ENCODE measurements at regions not wholly inside any gene's neighbourhood (a gene's known extent, or its start where the extent isn't known, plus 50 kb on each side); places are given as distances from the start of the nearest gene placed in this dataset.
A peak's percentile ranks its signal among the peaks of the same experiment; 100 is the strongest.

- H3K9ac ChIP-seq (ENCODE audit: low read depth, low read length): no peak overlapping the region
- H3K27me3 ChIP-seq (ENCODE audit: control insufficient read depth, insufficient read depth, low read length): no peaks in the 10 kb centered on the region
- no peak overlapping the region for H3K4me3 ChIP-seq (ENCODE audit: low read length)
- H3K36me3 ChIP-seq (ENCODE audit: insufficient read depth, low read length): no peaks in the 10 kb centered on the region
- peaks cover 8% of the 10 kb centered on the region for H3K4me1 ChIP-seq (ENCODE audit: control insufficient read depth, insufficient read depth, low read length)
- no peak overlapping the region for H3K4me2 ChIP-seq (ENCODE audit: low read length)
- no peaks in the 10 kb centered on the region for H3K9me3 ChIP-seq (replicated peaks; ENCODE audit: low read length)
These were observed 108.4 kb upstream of the NOCT start for GRCh38 chr4:138907174-138907573.

GRCh38 chr4:138904793-138905192, 110.8 kb upstream of the NOCT start:
- Histone ChIP-seq H3K4me3 (ENCODE audit: low read length) (no peak overlapping the region), H3K27me3 (ENCODE audit: control insufficient read depth, insufficient read depth, low read length) (no peaks in the 10 kb centered on the region), H3K9ac (ENCODE audit: low read depth, low read length) (no peak overlapping the region), H3K36me3 (ENCODE audit: insufficient read depth, low read length) (no peaks in the 10 kb centered on the region), H3K9me3 (replicated peaks; ENCODE audit: low read length) (no peaks in the 10 kb centered on the region), H3K4me2 (ENCODE audit: low read length) (no peak overlapping the region), H3K4me1 (ENCODE audit: control insufficient read depth, insufficient read depth, low read length) (no peaks in the 10 kb centered on the region)

GRCh38 chr4:138903185-138903584, 112.4 kb upstream of the NOCT start:
- no peak overlapping the region for H3K4me2 ChIP-seq (ENCODE audit: low read length)
- no peaks in the 10 kb centered on the region for H3K9me3 ChIP-seq (replicated peaks; ENCODE audit: low read length)
- no peaks in the 10 kb centered on the region for H3K27me3 ChIP-seq (ENCODE audit: control insufficient read depth, insufficient read depth, low read length)
- no peak overlapping the region for H3K9ac ChIP-seq (ENCODE audit: low read depth, low read length)
- peaks cover 4% of the 10 kb centered on the region for H3K4me1 ChIP-seq (ENCODE audit: control insufficient read depth, insufficient read depth, low read length)
- H3K36me3 ChIP-seq (ENCODE audit: insufficient read depth, low read length): no peaks in the 10 kb centered on the region
- no peak overlapping the region for H3K4me3 ChIP-seq (ENCODE audit: low read length)

GRCh38 chr4:138902705-138903104, 112.9 kb upstream of the NOCT start:
- H3K4me3 ChIP-seq (ENCODE audit: low read length): no peak overlapping the region
- no peaks in the 10 kb centered on the region for H3K9me3 ChIP-seq (replicated peaks; ENCODE audit: low read length)
- H3K9ac ChIP-seq (ENCODE audit: low read depth, low read length): no peak overlapping the region
- no peak overlapping the region for H3K4me2 ChIP-seq (ENCODE audit: low read length)
- no peaks in the 10 kb centered on the region for H3K27me3 ChIP-seq (ENCODE audit: control insufficient read depth, insufficient read depth, low read length)
- H3K36me3 ChIP-seq (ENCODE audit: insufficient read depth, low read length): no peaks in the 10 kb centered on the region
- peaks cover 9% of the 10 kb centered on the region for H3K4me1 ChIP-seq (ENCODE audit: control insufficient read depth, insufficient read depth, low read length)

GRCh38 chr4:138901177-138901576, 114.4 kb upstream of the NOCT start:
- no peak overlapping the region for H3K4me2 ChIP-seq (ENCODE audit: low read length)
- no peaks in the 10 kb centered on the region for H3K36me3 ChIP-seq (ENCODE audit: insufficient read depth, low read length)
- no peak overlapping the region for H3K4me3 ChIP-seq (ENCODE audit: low read length)
- peaks cover 12% of the 10 kb centered on the region for H3K4me1 ChIP-seq (ENCODE audit: control insufficient read depth, insufficient read depth, low read length)
- no peaks in the 10 kb centered on the region for H3K27me3 ChIP-seq (ENCODE audit: control insufficient read depth, insufficient read depth, low read length)
- no peaks in the 10 kb centered on the region for H3K9me3 ChIP-seq (replicated peaks; ENCODE audit: low read length)
- no peak overlapping the region for H3K9ac ChIP-seq (ENCODE audit: low read depth, low read length)

- H3K36me3 ChIP-seq (ENCODE audit: insufficient read depth, low read length): no peaks in the 10 kb centered on the region
- no peaks in the 10 kb centered on the region for H3K9me3 ChIP-seq (replicated peaks; ENCODE audit: low read length)
- peaks cover 12% of the 10 kb centered on the region for H3K4me1 ChIP-seq (ENCODE audit: control insufficient read depth, insufficient read depth, low read length)
- H3K27me3 ChIP-seq (ENCODE audit: control insufficient read depth, insufficient read depth, low read length): no peaks in the 10 kb centered on the region
- H3K4me3 ChIP-seq (ENCODE audit: low read length): no peak overlapping the region
- no peak overlapping the region for H3K9ac ChIP-seq (ENCODE audit: low read depth, low read length)
- H3K4me2 ChIP-seq (ENCODE audit: low read length): no peak overlapping the region
These were observed 115.6 kb upstream of the NOCT start for GRCh38 chr4:138899999-138900398.

GRCh38 chr4:138898282-138898681, 117.3 kb upstream of the NOCT start:
- Histone ChIP-seq H3K27me3 (ENCODE audit: control insufficient read depth, insufficient read depth, low read length) (no peaks in the 10 kb centered on the region), H3K4me1 (ENCODE audit: control insufficient read depth, insufficient read depth, low read length) (peaks cover 12% of the 10 kb centered on the region), H3K9me3 (replicated peaks; ENCODE audit: low read length) (no peaks in the 10 kb centered on the region), H3K4me3 (ENCODE audit: low read length) (peak overlapping the region; percentile 9), H3K4me2 (ENCODE audit: low read length) (peak overlapping the region; percentile 58), H3K36me3 (ENCODE audit: insufficient read depth, low read length) (no peaks in the 10 kb centered on the region), H3K9ac (ENCODE audit: low read depth, low read length) (no peak overlapping the region)

- H3K9ac ChIP-seq (ENCODE audit: low read depth, low read length): no peak overlapping the region
- peak overlapping the region; percentile 58 for H3K4me2 ChIP-seq (ENCODE audit: low read length)
- H3K27me3 ChIP-seq (ENCODE audit: control insufficient read depth, insufficient read depth, low read length): no peaks in the 10 kb centered on the region
- H3K36me3 ChIP-seq (ENCODE audit: insufficient read depth, low read length): no peaks in the 10 kb centered on the region
- H3K9me3 ChIP-seq (replicated peaks; ENCODE audit: low read length): no peaks in the 10 kb centered on the region
- peaks cover 16% of the 10 kb centered on the region for H3K4me1 ChIP-seq (ENCODE audit: control insufficient read depth, insufficient read depth, low read length)
- H3K4me3 ChIP-seq (ENCODE audit: low read length): no peak overlapping the region
These were observed 117.8 kb upstream of the NOCT start for GRCh38 chr4:138897811-138898226.

GRCh38 chr4:138894709-138895108, 120.9 kb upstream of the NOCT start:
- Histone ChIP-seq H3K9ac (ENCODE audit: low read depth, low read length) (no peak overlapping the region), H3K27me3 (ENCODE audit: control insufficient read depth, insufficient read depth, low read length) (no peaks in the 10 kb centered on the region), H3K4me2 (ENCODE audit: low read length) (no peak overlapping the region), H3K4me1 (ENCODE audit: control insufficient read depth, insufficient read depth, low read length) (peaks cover 36% of the 10 kb centered on the region), H3K9me3 (replicated peaks; ENCODE audit: low read length) (no peaks in the 10 kb centered on the region), H3K36me3 (ENCODE audit: insufficient read depth, low read length) (no peaks in the 10 kb centered on the region), H3K4me3 (ENCODE audit: low read length) (no peak overlapping the region)

GRCh38 chr4:138894011-138894410, 121.6 kb upstream of the NOCT start:
- H3K4me1 ChIP-seq (ENCODE audit: control insufficient read depth, insufficient read depth, low read length): peaks cover 36% of the 10 kb centered on the region
- H3K4me3 ChIP-seq (ENCODE audit: low read length): no peak overlapping the region
- no peaks in the 10 kb centered on the region for H3K27me3 ChIP-seq (ENCODE audit: control insufficient read depth, insufficient read depth, low read length)
- H3K9me3 ChIP-seq (replicated peaks; ENCODE audit: low read length): no peaks in the 10 kb centered on the region
- no peak overlapping the region for H3K9ac ChIP-seq (ENCODE audit: low read depth, low read length)
- H3K36me3 ChIP-seq (ENCODE audit: insufficient read depth, low read length): no peaks in the 10 kb centered on the region
- H3K4me2 ChIP-seq (ENCODE audit: low read length): no peak overlapping the region

GRCh38 chr4:138892483-138893407, 122.8 kb upstream of the NOCT start:
- Histone ChIP-seq H3K9me3 (replicated peaks; ENCODE audit: low read length) (no peaks in the 10 kb centered on the region), H3K4me2 (ENCODE audit: low read length) (peak overlapping the region; percentile 53), H3K4me3 (ENCODE audit: low read length) (peak overlapping the region; percentile 41), H3K9ac (ENCODE audit: low read depth, low read length) (no peak overlapping the region), H3K4me1 (ENCODE audit: control insufficient read depth, insufficient read depth, low read length) (peaks cover 27% of the 10 kb centered on the region), H3K27me3 (ENCODE audit: control insufficient read depth, insufficient read depth, low read length) (no peaks in the 10 kb centered on the region), H3K36me3 (ENCODE audit: insufficient read depth, low read length) (no peaks in the 10 kb centered on the region)

GRCh38 chr4:138891631-138892031, 124.0 kb upstream of the NOCT start:
- Histone ChIP-seq H3K4me1 (ENCODE audit: control insufficient read depth, insufficient read depth, low read length) (peaks cover 24% of the 10 kb centered on the region), H3K4me3 (ENCODE audit: low read length) (peak overlapping the region; percentile 41)

More at GRCh38 chr4:138891631-138892031, 124.0 kb upstream of the NOCT start:
- Histone ChIP-seq H3K9ac (ENCODE audit: low read depth, low read length) (peak overlapping the region; percentile 56), H3K9me3 (replicated peaks; ENCODE audit: low read length) (no peaks in the 10 kb centered on the region), H3K27me3 (ENCODE audit: control insufficient read depth, insufficient read depth, low read length) (no peaks in the 10 kb centered on the region), H3K36me3 (ENCODE audit: insufficient read depth, low read length) (no peaks in the 10 kb centered on the region), H3K4me2 (ENCODE audit: low read length) (peak overlapping the region; percentile 53)
